ENCODE measurements at regions not wholly inside any gene's neighbourhood (a gene's known extent, or its start where the extent isn't known, plus 50 kb on each side); places are given as distances from the start of the nearest gene placed in this dataset.

- ChIA-PET POLR2A (ENCODE audit: unreplicated experiment) (no interaction called here), CTCF (no interaction called here)
- Histone ChIP-seq H3K9me2 (ENCODE audit: insufficient read depth) (no peaks in the 10 kb centered on the region), H3K4me2 (no peak overlapping the region), H2AFZ (no peak overlapping the region), H3K4me1 (replicated peaks; ENCODE audit: insufficient read depth) (no peaks in the 10 kb centered on the region), H3K4me3 (no peak overlapping the region), H3K27ac (no peak overlapping the region), H3K36me3 (ENCODE audit: low read depth) (no peaks in the 10 kb centered on the region), H3K27me3 (ENCODE audit: insufficient read depth, low read depth) (no peaks in the 10 kb centered on the region), H3F3A (ENCODE audit: insufficient read depth, low read depth) (no peaks in the 10 kb centered on the region), H3K9me3 (ENCODE audit: insufficient read depth, low read depth) (no peaks in the 10 kb centered on the region), H4K20me1 (ENCODE audit: insufficient read depth) (no peaks in the 10 kb centered on the region), H3K79me2 (ENCODE audit: low read depth) (no peaks in the 10 kb centered on the region)
- BruUV-seq (replicated peaks) = no TSS peak
- DNase-seq = no peak
- intact Hi-C loops (cut with micrococcal nuclease; ENCODE audit: unreplicated experiment) = no loop called here
- TF ChIP-seq, protein P1, sequence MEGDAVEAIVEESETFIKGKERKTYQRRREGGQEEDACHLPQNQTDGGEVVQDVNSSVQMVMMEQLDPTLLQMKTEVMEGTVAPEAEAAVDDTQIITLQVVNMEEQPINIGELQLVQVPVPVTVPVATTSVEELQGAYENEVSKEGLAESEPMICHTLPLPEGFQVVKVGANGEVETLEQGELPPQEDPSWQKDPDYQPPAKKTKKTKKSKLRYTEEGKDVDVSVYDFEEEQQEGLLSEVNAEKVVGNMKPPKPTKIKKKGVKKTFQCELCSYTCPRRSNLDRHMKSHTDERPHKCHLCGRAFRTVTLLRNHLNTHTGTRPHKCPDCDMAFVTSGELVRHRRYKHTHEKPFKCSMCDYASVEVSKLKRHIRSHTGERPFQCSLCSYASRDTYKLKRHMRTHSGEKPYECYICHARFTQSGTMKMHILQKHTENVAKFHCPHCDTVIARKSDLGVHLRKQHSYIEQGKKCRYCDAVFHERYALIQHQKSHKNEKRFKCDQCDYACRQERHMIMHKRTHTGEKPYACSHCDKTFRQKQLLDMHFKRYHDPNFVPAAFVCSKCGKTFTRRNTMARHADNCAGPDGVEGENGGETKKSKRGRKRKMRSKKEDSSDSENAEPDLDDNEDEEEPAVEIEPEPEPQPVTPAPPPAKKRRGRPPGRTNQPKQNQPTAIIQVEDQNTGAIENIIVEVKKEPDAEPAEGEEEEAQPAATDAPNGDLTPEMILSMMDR (conservative IDR thresholded peaks at IDR 0.05) = no peak
- no peak for TF ChIP-seq EZH2 (IDR thresholded peaks at IDR 0.05; ENCODE audit: low read depth)
Measured at GRCh38 chr3:73915886-73916285, 291.1 kb upstream of the PDZRN3 start.

DNA sequence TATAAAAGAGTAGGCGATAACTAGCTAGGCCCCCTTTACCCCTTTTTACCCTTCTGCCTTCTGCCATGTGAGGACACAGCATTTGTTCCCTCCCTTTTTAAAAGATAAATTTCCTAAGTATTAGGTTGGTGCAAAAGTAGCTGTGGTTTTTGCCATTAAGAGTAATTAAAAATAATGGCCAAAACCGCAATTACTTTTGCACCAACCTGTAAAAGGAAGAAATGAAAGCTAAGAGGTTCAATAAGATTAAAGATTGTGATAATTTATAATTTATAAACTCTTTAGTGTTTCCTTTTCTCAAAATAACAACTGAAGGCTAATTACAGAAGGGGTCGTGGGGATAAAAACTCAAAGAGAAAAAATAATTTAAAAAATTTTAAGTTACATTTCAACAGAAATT lies 283.5 kb upstream of the PDZRN3 start:
- Histone ChIP-seq H3K9me3 (ENCODE audit: insufficient read depth, low read depth) (no peaks in the 10 kb centered on the region), H3K4me2 (no peak overlapping the region), H3F3A (ENCODE audit: insufficient read depth, low read depth) (no peaks in the 10 kb centered on the region), H3K4me3 (no peak overlapping the region), H3K27ac (no peak overlapping the region), H3K36me3 (ENCODE audit: low read depth) (no peaks in the 10 kb centered on the region), H3K4me1 (replicated peaks; ENCODE audit: insufficient read depth) (no peaks in the 10 kb centered on the region), H2AFZ (no peak overlapping the region), H3K9me2 (ENCODE audit: insufficient read depth) (no peaks in the 10 kb centered on the region), H4K20me1 (ENCODE audit: insufficient read depth) (no peaks in the 10 kb centered on the region), H3K27me3 (ENCODE audit: insufficient read depth, low read depth) (no peaks in the 10 kb centered on the region), H3K79me2 (ENCODE audit: low read depth) (no peaks in the 10 kb centered on the region)
- BruUV-seq (replicated peaks) = no TSS peak
- no peak for DNase-seq
- ChIA-PET CTCF (no interaction called here), POLR2A (ENCODE audit: unreplicated experiment) (no interaction called here)
- intact Hi-C loops (cut with micrococcal nuclease; ENCODE audit: unreplicated experiment) = no loop called here
- TF ChIP-seq, protein P1 (conservative IDR thresholded peaks at IDR 0.05) = no peak
- no peak for TF ChIP-seq EZH2 (IDR thresholded peaks at IDR 0.05; ENCODE audit: low read depth)

GRCh38 chr3:73901686-73902085 lies 276.9 kb upstream of the PDZRN3 start:
- Histone ChIP-seq H3K79me2 (ENCODE audit: low read depth) (no peaks in the 10 kb centered on the region), H3K9me3 (ENCODE audit: insufficient read depth, low read depth) (no peaks in the 10 kb centered on the region), H3K4me1 (replicated peaks; ENCODE audit: insufficient read depth) (no peaks in the 10 kb centered on the region), H3K27ac (no peak overlapping the region), H3K4me3 (no peak overlapping the region), H3K4me2 (no peak overlapping the region), H4K20me1 (ENCODE audit: insufficient read depth) (no peaks in the 10 kb centered on the region), H3K27me3 (ENCODE audit: insufficient read depth, low read depth) (no peaks in the 10 kb centered on the region), H3K36me3 (ENCODE audit: low read depth) (no peaks in the 10 kb centered on the region), H2AFZ (no peak overlapping the region), H3K9me2 (ENCODE audit: insufficient read depth) (no peaks in the 10 kb centered on the region), H3F3A (ENCODE audit: insufficient read depth, low read depth) (no peaks in the 10 kb centered on the region)
- POLR2A ChIA-PET (ENCODE audit: unreplicated experiment) = no interaction called here
- DNase-seq = no peak
- intact Hi-C loops (cut with micrococcal nuclease; ENCODE audit: unreplicated experiment) = no loop called here
- CTCF ChIA-PET = no interaction called here
- no peak for TF ChIP-seq EZH2 (IDR thresholded peaks at IDR 0.05; ENCODE audit: low read depth)
- BruUV-seq (replicated peaks) = no TSS peak

- Histone ChIP-seq H3K4me1 (replicated peaks; ENCODE audit: insufficient read depth) (no peaks in the 10 kb centered on the region), H3K27me3 (ENCODE audit: insufficient read depth, low read depth) (no peaks in the 10 kb centered on the region), H3K79me2 (ENCODE audit: low read depth) (no peaks in the 10 kb centered on the region), H2AFZ (no peak overlapping the region), H3K4me3 (no peak overlapping the region), H3F3A (ENCODE audit: insufficient read depth, low read depth) (no peaks in the 10 kb centered on the region), H3K9me2 (ENCODE audit: insufficient read depth) (no peaks in the 10 kb centered on the region), H3K4me2 (no peak overlapping the region), H3K9me3 (ENCODE audit: insufficient read depth, low read depth) (no peaks in the 10 kb centered on the region), H4K20me1 (ENCODE audit: insufficient read depth) (no peaks in the 10 kb centered on the region), H3K36me3 (ENCODE audit: low read depth) (no peaks in the 10 kb centered on the region), H3K27ac (no peak overlapping the region)
- BruUV-seq (replicated peaks) = no TSS peak
- no peak for DNase-seq
- CTCF ChIA-PET = no interaction called here
- no peak for TF ChIP-seq EZH2 (IDR thresholded peaks at IDR 0.05; ENCODE audit: low read depth)
- TF ChIP-seq, protein P1 (conservative IDR thresholded peaks at IDR 0.05) = no peak
- intact Hi-C loops (cut with micrococcal nuclease; ENCODE audit: unreplicated experiment) = no loop called here
- POLR2A ChIA-PET (ENCODE audit: unreplicated experiment) = no interaction called here
Measured at GRCh38 chr3:73894474-73895213, 269.9 kb upstream of the PDZRN3 start.

Data from PC-9 (cell line).